CD14-positive monocyte (primary cell): ENCODE measurements at regions not wholly inside any gene's neighbourhood (a gene's known extent, or its start where the extent isn't known, plus 50 kb on each side); places are given as distances from the start of the nearest gene placed in this dataset.

Experiments used
- DNase-seq, 3 donors: peaks; one replicate each; pipeline ENCODE4 v3.0.0-alpha.2; 2011 to 2022
- H2AFZ ChIP-seq: 2 replicates; pipeline ENCODE4 v1.6.0; 2012; ENCODE audit warnings: mild to moderate bottlenecking, low read depth, low read length, inconsistent platforms; ENCODE audit not compliant: insufficient read depth, poor library complexity, severe bottlenecking
- H3K27ac ChIP-seq, 2 donors: 1 replicate in 1 of 2; 2 replicates in 1 of 2; pipeline ENCODE4 v1.5.1; 2012 to 2013; ENCODE audit warnings: low read length in 2 of 2, control low read depth in 1 of 2, inconsistent platforms in 1 of 2, low read depth in 1 of 2, mild to moderate bottlenecking in 1 of 2
- H3K27me3 ChIP-seq, 2 donors: one replicate each; pipeline versions ENCODE4 v1.6.0 to v1.6.1; 2011 to 2013; ENCODE audit warnings: low read length in 2 of 2; ENCODE audit not compliant: control insufficient read depth in 2 of 2, insufficient read depth in 2 of 2
- H3K36me3 ChIP-seq, 2 donors: replicated peaks in 1 of 2; 1 replicate in 1 of 2; 2 replicates in 1 of 2; pipeline versions ENCODE4 v1.5.1 to v1.6.1; 2012 to 2013; ENCODE audit warnings: low read length in 2 of 2, control low read depth in 1 of 2, inconsistent platforms in 1 of 2, mild to moderate bottlenecking in 1 of 2; ENCODE audit not compliant: insufficient read depth in 2 of 2, control insufficient read depth in 1 of 2
- H3K4me1 ChIP-seq, 2 donors: 1 replicate in 1 of 2; 2 replicates in 1 of 2; pipeline versions ENCODE4 v1.5.1 to v1.6.1; 2012 to 2013; ENCODE audit warnings: low read length in 2 of 2, control low read depth in 1 of 2, inconsistent platforms in 1 of 2, mild to moderate bottlenecking in 1 of 2, moderate library complexity in 1 of 2; ENCODE audit not compliant: insufficient read depth in 2 of 2, control insufficient read depth in 1 of 2
- H3K4me2 ChIP-seq: replicated peaks from 2 replicates; pipeline ENCODE3; 2012; ENCODE audit warnings: low read length, moderate library complexity, mild to moderate bottlenecking; ENCODE audit not compliant: poor library complexity, severe bottlenecking; ENCODE audit errors: extremely low read depth
- H3K4me3 ChIP-seq, 3 experiments: fragments of 200-600 bp in 1 of 3; sonication (generic) in 1 of 3; replicated peaks in 1 of 3; 1 replicate in 2 of 3; 2 replicates in 1 of 3; pipeline ENCODE4 v1.5.1; 2011 to 2013; ENCODE audit warnings: low read length in 3 of 3, mild to moderate bottlenecking in 3 of 3, control low read depth in 2 of 3, low read depth in 2 of 3, inconsistent platforms in 1 of 3, moderate library complexity in 1 of 3
- H3K79me2 ChIP-seq: 2 replicates; pipeline ENCODE4 v1.6.0; 2012; ENCODE audit warnings: mild to moderate bottlenecking, control low read depth, inconsistent platforms, low read length, moderate library complexity; ENCODE audit not compliant: insufficient read depth
- H3K9ac ChIP-seq: 2 replicates; pipeline ENCODE4 v1.6.0; 2017; ENCODE audit warnings: low read length, mild to moderate bottlenecking; ENCODE audit not compliant: insufficient read depth, poor library complexity, severe bottlenecking
- H3K9me3 ChIP-seq, 2 donors: replicated peaks in 1 of 2; 1 replicate in 1 of 2; 2 replicates in 1 of 2; pipeline versions ENCODE4 v1.5.1 to v1.6.1; 2012 to 2013; ENCODE audit warnings: low read length in 2 of 2, control low read depth in 1 of 2; ENCODE audit not compliant: control insufficient read depth in 1 of 2, insufficient read depth in 1 of 2
- H4K20me1 ChIP-seq: 2 replicates; pipeline ENCODE4 v1.6.0; 2012; ENCODE audit warnings: mild to moderate bottlenecking, low read length, control low read depth, moderate library complexity; ENCODE audit not compliant: insufficient read depth
- H3K27ac Mint-ChIP-seq, 7 donors: one replicate each; pipeline ENCODE4 v1.8.0; 2020; ENCODE audit warnings: mild to moderate bottlenecking in 7 of 7, mixed read lengths in 7 of 7, moderate library complexity in 6 of 7, inconsistent platforms in 2 of 7
- H3K27me3 Mint-ChIP-seq, 3 donors: one replicate each; pipeline ENCODE4 v1.8.0; 2021 to 2022; ENCODE audit warnings: low read depth in 3 of 3, mild to moderate bottlenecking in 3 of 3, mixed read lengths in 3 of 3, moderate library complexity in 3 of 3, inconsistent platforms in 1 of 3
- H3K36me3 Mint-ChIP-seq, 2 donors: one replicate each; pipeline ENCODE4 v1.8.0; 2020; ENCODE audit warnings: mixed read lengths in 2 of 2, inconsistent platforms in 1 of 2, mild to moderate bottlenecking in 1 of 2
- H3K4me1 Mint-ChIP-seq: one replicate; pipeline ENCODE4 v1.8.0; 2020; ENCODE audit warnings: mild to moderate bottlenecking, mixed read lengths
- H3K4me3 Mint-ChIP-seq, 2 donors: one replicate each; pipeline ENCODE4 v1.8.0; 2020; ENCODE audit warnings: mild to moderate bottlenecking in 2 of 2, mixed read lengths in 2 of 2, moderate library complexity in 1 of 2
- H3K9me3 Mint-ChIP-seq, 7 donors: one replicate each; pipeline ENCODE4 v1.8.0; 2020 to 2022; ENCODE audit warnings: mixed read lengths in 7 of 7, mild to moderate bottlenecking in 6 of 7, moderate library complexity in 6 of 7, inconsistent platforms in 2 of 7
- CTCF ChIP-seq: fragments of 200-600 bp; IDR thresholded peaks from one replicate; pipeline ENCODE4 v1.8.0; 2022; ENCODE audit warnings: antibody characterized with exemption, mild to moderate bottlenecking
- whole genome bisulfite sequencing: methylation state at CpG from one replicate; pipeline ENCODE4 v1.1.5; 2013; ENCODE audit warnings: missing lambda C conversion rate; ENCODE audit not compliant: insufficient coverage; 5-methylcytosine and 5-hydroxymethylcytosine counted together
- intact Hi-C, 2 donors: fragments of 100-400 bp; cut with micrococcal nuclease; formaldehyde crosslinking; loops; one replicate each; pipeline versions ENCODE4 v1.15.0 to v1.15.1; 2023

GRCh38 chr18:39259736-39260135 lies 1694.1 kb upstream of the CELF4 start:
- H3K36me3 Mint-ChIP-seq = no peaks in the 10 kb centered on the region
- H3K4me2 ChIP-seq = no peak overlapping the region
- no peaks in the 10 kb centered on the region for H3K79me2 ChIP-seq
- no peak for TF ChIP-seq CTCF
- no peaks in the 10 kb centered on the region for H4K20me1 ChIP-seq
- H3K9me3 Mint-ChIP-seq = peaks cover 4 to 17% (median 11%) of the 10 kb centered on the region in 7 donors
- no peak overlapping the region for H3K4me3 Mint-ChIP-seq
- no peak overlapping the region for H2AFZ ChIP-seq
- H3K9me3 ChIP-seq = peaks cover 0 to 6% of the 10 kb centered on the region in 2 donors
- intact Hi-C loops = no loop called here
- H3K27ac ChIP-seq = no peak overlapping the region
- no peak overlapping the region for H3K9ac ChIP-seq
- no peak overlapping the region for H3K27ac Mint-ChIP-seq
- DNase-seq = no peak
- H3K36me3 ChIP-seq = no peaks in the 10 kb centered on the region
- H3K27me3 Mint-ChIP-seq = peaks cover 0 to 2% (median 0%) of the 10 kb centered on the region in 3 donors
- 100% methylated on average over 1 of the region's 1 CpG for WGBS
- no peak overlapping the region for H3K4me3 ChIP-seq
- no peaks in the 10 kb centered on the region for H3K27me3 ChIP-seq
- no peaks in the 10 kb centered on the region for H3K4me1 Mint-ChIP-seq
- no peaks in the 10 kb centered on the region for H3K4me1 ChIP-seq

- no peak overlapping the region for H3K27ac ChIP-seq
- intact Hi-C loops = no loop called here
- H3K27ac Mint-ChIP-seq = no peak overlapping the region
- H3K9me3 ChIP-seq = peaks cover 0 to 4% of the 10 kb centered on the region in 2 donors
- WGBS = no CpG with 5 or more reads among the region's 1 CpG
- H3K9me3 Mint-ChIP-seq = peaks cover 0 to 3% (median 0%) of the 10 kb centered on the region in 7 donors
- no peak overlapping the region for H3K9ac ChIP-seq
- H2AFZ ChIP-seq = no peak overlapping the region
- H3K4me1 Mint-ChIP-seq = no peaks in the 10 kb centered on the region
- H3K4me3 ChIP-seq = no peak overlapping the region
- DNase-seq = no peak
- H3K4me2 ChIP-seq = no peak overlapping the region
- H3K4me1 ChIP-seq = no peaks in the 10 kb centered on the region
- no peaks in the 10 kb centered on the region for H3K27me3 Mint-ChIP-seq
- no peaks in the 10 kb centered on the region for H3K27me3 ChIP-seq
- no peaks in the 10 kb centered on the region for H4K20me1 ChIP-seq
- no peaks in the 10 kb centered on the region for H3K79me2 ChIP-seq
- H3K36me3 Mint-ChIP-seq = no peaks in the 10 kb centered on the region
- no peak overlapping the region for H3K4me3 Mint-ChIP-seq
- no peak for TF ChIP-seq CTCF
- no peaks in the 10 kb centered on the region for H3K36me3 ChIP-seq
Measured at GRCh38 chr18:39244242-39244641, 1678.6 kb upstream of the CELF4 start.
